ENCODE measurements at regions not wholly inside any gene's neighbourhood (a gene's known extent, or its start where the extent isn't known, plus 50 kb on each side); places are given as distances from the start of the nearest gene placed in this dataset.

GRCh38 chr15:63434576-63435186 lies 53.0 kb upstream of the CA12 start:
- Histone ChIP-seq H3K36me3 (no peaks in the 10 kb centered on the region), H3K27ac (no peak overlapping the region), H3K27me3 (no peaks in the 10 kb centered on the region), H3K4me1 (peaks cover 0 to 19% (median 15%) of the 10 kb centered on the region in 4 donors), H3K4me3 (no peak overlapping the region), H3K9me3 (no peaks in the 10 kb centered on the region)
- 80 to 89% methylated on average over 4 of the region's 4 CpGs for WGBS, 2 donors
- TF ChIP-seq CTCF (IDR thresholded peaks at IDR 0.05), result no peak
- TF ChIP-seq EP300 (IDR thresholded peaks at IDR 0.05), result no peak
- TF ChIP-seq POLR2A (IDR thresholded peaks at IDR 0.05), result no peak
- no peak for TF ChIP-seq POLR2AphosphoS5 (IDR thresholded peaks at IDR 0.05)
- intact Hi-C loops (cut with DNase I), result no loop called here
- DNase-seq, result no peak

GRCh38 chr15:63435204-63435820 lies 53.7 kb upstream of the CA12 start:
- intact Hi-C loops (cut with DNase I), result no loop called here
- 98% methylated on average over 9 of the region's 9 CpGs for WGBS, 2 donors
- Histone ChIP-seq H3K4me3 (no peak overlapping the region), H3K27me3 (no peaks in the 10 kb centered on the region), H3K9me3 (no peaks in the 10 kb centered on the region), H3K27ac (no peak overlapping the region), H3K4me1 (peaks cover 0 to 19% (median 15%) of the 10 kb centered on the region in 4 donors), H3K36me3 (no peaks in the 10 kb centered on the region)
- DNase-seq, result no peak
- TF ChIP-seq CTCF (IDR thresholded peaks at IDR 0.05), result no peak
- no peak for TF ChIP-seq POLR2A (IDR thresholded peaks at IDR 0.05)
- no peak for TF ChIP-seq EP300 (IDR thresholded peaks at IDR 0.05)
- TF ChIP-seq POLR2AphosphoS5 (IDR thresholded peaks at IDR 0.05), result no peak

GRCh38 chr15:63436341-63436740 lies 54.7 kb upstream of the CA12 start:
- WGBS, 2 donors, result 91 to 92% methylated on average over 2 of the region's 2 CpGs
- no peak for DNase-seq
- intact Hi-C loops (cut with DNase I), result no loop called here
- H3K4me3 ChIP-seq, result no peak overlapping the region
- H3K36me3 ChIP-seq, result no peaks in the 10 kb centered on the region
- peaks cover 0 to 19% (median 15%) of the 10 kb centered on the region in 4 donors for H3K4me1 ChIP-seq
- H3K27ac ChIP-seq, result peak overlapping the region in 3 of 4 donors; percentile 18 to 45 (median 25)
- TF ChIP-seq CTCF (IDR thresholded peaks at IDR 0.05) (no peak), POLR2AphosphoS5 (IDR thresholded peaks at IDR 0.05) (no peak), POLR2A (IDR thresholded peaks at IDR 0.05) (no peak), EP300 (IDR thresholded peaks at IDR 0.05) (no peak)
- no peaks in the 10 kb centered on the region for H3K9me3 ChIP-seq
- H3K27me3 ChIP-seq, result no peaks in the 10 kb centered on the region

GRCh38 chr15:63436872-63437375 lies 55.3 kb upstream of the CA12 start:
- no peaks in the 10 kb centered on the region for H3K36me3 ChIP-seq
- H3K27ac ChIP-seq, result peak overlapping the region in 3 of 4 donors; percentile 18 to 45 (median 25)

More at GRCh38 chr15:63436872-63437375, 55.3 kb upstream of the CA12 start:
- no peaks in the 10 kb centered on the region for H3K9me3 ChIP-seq
- TF ChIP-seq CTCF (IDR thresholded peaks at IDR 0.05), result no peak
- no peak for TF ChIP-seq POLR2AphosphoS5 (IDR thresholded peaks at IDR 0.05)
- no peak for TF ChIP-seq POLR2A (IDR thresholded peaks at IDR 0.05)
- TF ChIP-seq EP300 (IDR thresholded peaks at IDR 0.05), result no peak
- no peaks in the 10 kb centered on the region for H3K27me3 ChIP-seq
- intact Hi-C loops (cut with DNase I), result no loop called here
- H3K4me3 ChIP-seq, result no peak overlapping the region
- WGBS, 2 donors, result 22 to 26% methylated on average over 3 of the region's 3 CpGs
- peak; percentile 93 for DNase-seq
- peaks cover 0 to 19% (median 15%) of the 10 kb centered on the region in 4 donors for H3K4me1 ChIP-seq

Data from sigmoid colon (tissue), 6 donors.